ENCODE measurements at regions not wholly inside any gene's neighbourhood (a gene's known extent, or its start where the extent isn't known, plus 50 kb on each side); places are given as distances from the start of the nearest gene placed in this dataset.

DNA sequence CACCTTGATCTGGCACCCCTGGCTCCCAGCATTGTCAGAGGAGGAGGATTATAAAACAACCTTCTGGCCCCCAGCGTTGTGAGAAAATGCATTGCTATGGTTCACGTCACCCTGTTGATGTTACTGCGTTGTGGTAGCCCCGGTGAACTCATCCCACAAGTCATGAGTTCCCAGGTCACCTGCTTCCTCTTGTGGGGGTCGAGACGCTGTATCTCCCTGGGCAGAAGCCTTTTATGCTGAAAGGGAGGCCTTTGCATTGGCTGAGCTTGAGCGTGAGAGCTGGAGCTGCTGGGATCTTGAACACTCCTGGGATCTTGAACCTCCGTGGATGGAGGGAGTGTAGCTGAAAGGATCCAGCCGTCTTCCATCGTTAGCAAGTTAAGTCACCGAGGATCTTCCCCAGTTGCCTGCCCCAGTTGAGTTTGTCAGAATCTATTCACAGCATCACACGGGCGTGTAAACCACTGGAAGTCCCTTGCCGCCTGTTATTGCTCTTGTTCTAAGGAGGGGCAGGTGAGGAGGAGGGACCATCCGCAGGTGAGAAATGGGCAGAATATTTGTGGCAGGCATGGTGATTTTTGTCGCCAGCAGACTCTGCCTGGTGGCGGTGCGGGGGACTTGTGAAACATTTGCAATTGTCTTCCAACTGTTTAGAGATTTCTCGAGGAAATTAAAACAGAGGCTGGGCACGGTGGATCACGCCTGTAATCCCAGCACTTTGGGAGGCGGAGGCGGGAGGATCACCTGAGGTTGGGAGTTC lies 299.9 kb downstream of the ASMT start:
- TF ChIP-seq, protein P1, sequence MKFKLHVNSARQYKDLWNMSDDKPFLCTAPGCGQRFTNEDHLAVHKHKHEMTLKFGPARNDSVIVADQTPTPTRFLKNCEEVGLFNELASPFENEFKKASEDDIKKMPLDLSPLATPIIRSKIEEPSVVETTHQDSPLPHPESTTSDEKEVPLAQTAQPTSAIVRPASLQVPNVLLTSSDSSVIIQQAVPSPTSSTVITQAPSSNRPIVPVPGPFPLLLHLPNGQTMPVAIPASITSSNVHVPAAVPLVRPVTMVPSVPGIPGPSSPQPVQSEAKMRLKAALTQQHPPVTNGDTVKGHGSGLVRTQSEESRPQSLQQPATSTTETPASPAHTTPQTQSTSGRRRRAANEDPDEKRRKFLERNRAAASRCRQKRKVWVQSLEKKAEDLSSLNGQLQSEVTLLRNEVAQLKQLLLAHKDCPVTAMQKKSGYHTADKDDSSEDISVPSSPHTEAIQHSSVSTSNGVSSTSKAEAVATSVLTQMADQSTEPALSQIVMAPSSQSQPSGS (IDR thresholded peaks at IDR 0.05; ENCODE audit: low read length) = no peak
- TF ChIP-seq, protein P2, sequence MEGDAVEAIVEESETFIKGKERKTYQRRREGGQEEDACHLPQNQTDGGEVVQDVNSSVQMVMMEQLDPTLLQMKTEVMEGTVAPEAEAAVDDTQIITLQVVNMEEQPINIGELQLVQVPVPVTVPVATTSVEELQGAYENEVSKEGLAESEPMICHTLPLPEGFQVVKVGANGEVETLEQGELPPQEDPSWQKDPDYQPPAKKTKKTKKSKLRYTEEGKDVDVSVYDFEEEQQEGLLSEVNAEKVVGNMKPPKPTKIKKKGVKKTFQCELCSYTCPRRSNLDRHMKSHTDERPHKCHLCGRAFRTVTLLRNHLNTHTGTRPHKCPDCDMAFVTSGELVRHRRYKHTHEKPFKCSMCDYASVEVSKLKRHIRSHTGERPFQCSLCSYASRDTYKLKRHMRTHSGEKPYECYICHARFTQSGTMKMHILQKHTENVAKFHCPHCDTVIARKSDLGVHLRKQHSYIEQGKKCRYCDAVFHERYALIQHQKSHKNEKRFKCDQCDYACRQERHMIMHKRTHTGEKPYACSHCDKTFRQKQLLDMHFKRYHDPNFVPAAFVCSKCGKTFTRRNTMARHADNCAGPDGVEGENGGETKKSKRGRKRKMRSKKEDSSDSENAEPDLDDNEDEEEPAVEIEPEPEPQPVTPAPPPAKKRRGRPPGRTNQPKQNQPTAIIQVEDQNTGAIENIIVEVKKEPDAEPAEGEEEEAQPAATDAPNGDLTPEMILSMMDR (IDR thresholded peaks at IDR 0.05 in 2 of 3, conservative IDR thresholded peaks at IDR 0.05 in 1 of 3; ENCODE audit: control insufficient read depth in 2 of 3, extremely low read depth in 1 of 3, insufficient read depth in 1 of 3, low read depth in 3 of 3, low read length in 3 of 3) = no peak
- TF ChIP-seq JUNB (IDR thresholded peaks at IDR 0.05) (no peak), FOS (IDR thresholded peaks at IDR 0.05; ENCODE audit: borderline replicate concordance, extremely low read depth, insufficient read length) (no peak), CHD1 (IDR thresholded peaks at IDR 0.05; ENCODE audit: low read depth, low read length) (no peak), JUND (IDR thresholded peaks at IDR 0.05; ENCODE audit: low read depth, low read length) (no peak), CREM (IDR thresholded peaks at IDR 0.05; ENCODE audit: low read depth) (no peak), NR2C2 (IDR thresholded peaks at IDR 0.05; ENCODE audit: borderline replicate concordance, control insufficient read depth, insufficient read length, low read depth) (no peak), TCF3 (IDR thresholded peaks at IDR 0.05; ENCODE audit: borderline replicate concordance, insufficient read depth, low read depth, low read length) (no peak)
